ENCODE measurements at regions not wholly inside any gene's neighbourhood (a gene's known extent, or its start where the extent isn't known, plus 50 kb on each side); places are given as distances from the start of the nearest gene placed in this dataset.

DNA sequence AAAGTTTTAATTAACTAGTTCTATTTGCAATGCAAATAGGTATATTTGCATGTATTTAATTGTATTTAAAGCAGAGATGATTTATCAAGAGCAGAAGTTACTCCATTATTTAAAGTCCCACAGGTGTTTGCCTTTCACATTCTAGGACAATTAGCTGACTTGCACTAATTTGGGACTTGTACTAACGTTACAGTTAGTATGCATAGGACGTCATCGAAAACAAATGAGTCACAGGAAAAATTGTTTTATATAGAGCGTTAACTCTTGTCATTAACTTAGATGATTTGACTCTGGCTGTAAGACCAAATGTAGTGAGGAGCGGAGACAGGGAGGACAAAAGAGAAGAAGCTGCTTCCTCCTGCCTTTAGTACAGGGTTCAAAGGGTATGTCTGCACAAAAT is 126.1 kb upstream of the IFNE start:
- intact Hi-C loops (cut with DNase I), result no loop called here
- WGBS (ENCODE audit: insufficient coverage, low coverage, low lambda C conversion rate, missing lambda C conversion rate), result 63% methylated on average over 5 of the region's 5 CpGs
- Histone ChIP-seq H3K27me3 (no peaks in the 10 kb centered on the region), H3K4me3 (no peak overlapping the region), H3K36me3 (no peaks in the 10 kb centered on the region), H3K4me1 (no peaks in the 10 kb centered on the region), H3K27ac (no peak overlapping the region), H3K9me3 (no peaks in the 10 kb centered on the region)
- TF ChIP-seq, protein P1, sequence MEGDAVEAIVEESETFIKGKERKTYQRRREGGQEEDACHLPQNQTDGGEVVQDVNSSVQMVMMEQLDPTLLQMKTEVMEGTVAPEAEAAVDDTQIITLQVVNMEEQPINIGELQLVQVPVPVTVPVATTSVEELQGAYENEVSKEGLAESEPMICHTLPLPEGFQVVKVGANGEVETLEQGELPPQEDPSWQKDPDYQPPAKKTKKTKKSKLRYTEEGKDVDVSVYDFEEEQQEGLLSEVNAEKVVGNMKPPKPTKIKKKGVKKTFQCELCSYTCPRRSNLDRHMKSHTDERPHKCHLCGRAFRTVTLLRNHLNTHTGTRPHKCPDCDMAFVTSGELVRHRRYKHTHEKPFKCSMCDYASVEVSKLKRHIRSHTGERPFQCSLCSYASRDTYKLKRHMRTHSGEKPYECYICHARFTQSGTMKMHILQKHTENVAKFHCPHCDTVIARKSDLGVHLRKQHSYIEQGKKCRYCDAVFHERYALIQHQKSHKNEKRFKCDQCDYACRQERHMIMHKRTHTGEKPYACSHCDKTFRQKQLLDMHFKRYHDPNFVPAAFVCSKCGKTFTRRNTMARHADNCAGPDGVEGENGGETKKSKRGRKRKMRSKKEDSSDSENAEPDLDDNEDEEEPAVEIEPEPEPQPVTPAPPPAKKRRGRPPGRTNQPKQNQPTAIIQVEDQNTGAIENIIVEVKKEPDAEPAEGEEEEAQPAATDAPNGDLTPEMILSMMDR (IDR thresholded peaks at IDR 0.05), result no peak
- TF ChIP-seq POLR2A (IDR thresholded peaks at IDR 0.05), result no peak
- DNase-seq (no peak), ATAC-seq (no peak)

DNA sequence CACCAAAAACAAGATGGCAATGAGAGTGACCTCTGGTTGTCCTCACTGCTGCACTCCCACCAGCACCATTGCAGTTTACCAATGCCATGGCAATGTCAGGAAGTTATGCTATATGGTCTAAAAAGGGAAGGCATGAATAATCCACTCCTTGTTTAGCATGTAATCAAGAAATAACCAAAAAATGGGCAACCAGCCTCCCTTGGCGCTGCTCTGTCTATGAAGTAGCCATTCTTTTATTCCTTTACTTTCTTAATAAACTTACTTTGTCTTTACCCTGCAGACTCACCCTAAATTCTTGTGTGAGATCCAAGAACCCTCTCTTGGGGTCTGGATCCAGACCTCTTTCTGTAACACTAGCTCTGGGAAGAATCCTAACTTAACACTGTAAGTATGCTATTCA is 127.4 kb upstream of the IFNE start:
- TF ChIP-seq, protein P1 (IDR thresholded peaks at IDR 0.05), result no peak
- TF ChIP-seq POLR2A (IDR thresholded peaks at IDR 0.05), result no peak
- no peaks in the 10 kb centered on the region for H3K4me1 ChIP-seq
- WGBS (ENCODE audit: insufficient coverage, low coverage, low lambda C conversion rate, missing lambda C conversion rate), result 14% methylated on average over 1 of the region's 1 CpG
- H3K36me3 ChIP-seq, result no peaks in the 10 kb centered on the region
- ATAC-seq, result no peak
- H3K27me3 ChIP-seq, result no peaks in the 10 kb centered on the region
- no peak for DNase-seq
- no peaks in the 10 kb centered on the region for H3K9me3 ChIP-seq
- intact Hi-C loops (cut with DNase I), result no loop called here
- no peak overlapping the region for H3K27ac ChIP-seq
- no peak overlapping the region for H3K4me3 ChIP-seq

DNA sequence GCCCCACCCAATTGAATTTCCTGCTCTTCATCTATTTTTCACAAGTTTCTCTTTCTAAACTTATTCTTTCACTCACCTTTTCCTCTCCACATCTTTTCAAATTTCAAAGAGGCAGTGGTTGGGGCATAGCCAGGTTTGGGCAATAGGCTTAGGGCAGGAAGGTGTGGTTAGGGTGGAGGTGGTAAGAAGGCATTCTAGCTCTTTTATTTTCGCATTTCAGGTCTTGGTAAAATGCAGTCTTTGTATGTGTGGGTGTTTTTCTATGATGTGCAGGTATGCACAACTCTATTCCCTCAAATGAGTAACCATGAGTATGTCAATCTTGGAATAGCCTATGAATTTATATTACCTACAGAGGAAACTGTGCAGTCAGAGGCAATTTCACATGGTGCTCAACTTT is 129.8 kb upstream of the IFNE start:
- DNase-seq (no peak), ATAC-seq (no peak)
- no peaks in the 10 kb centered on the region for H3K36me3 ChIP-seq
- no peak overlapping the region for H3K4me3 ChIP-seq
- H3K4me1 ChIP-seq, result no peaks in the 10 kb centered on the region
- intact Hi-C loops (cut with DNase I), result no loop called here
- TF ChIP-seq, protein P1 (IDR thresholded peaks at IDR 0.05), result no peak
- no peak for TF ChIP-seq POLR2A (IDR thresholded peaks at IDR 0.05)
- H3K9me3 ChIP-seq, result no peaks in the 10 kb centered on the region
- WGBS (ENCODE audit: insufficient coverage, low coverage, low lambda C conversion rate, missing lambda C conversion rate), result 17% methylated on average over 1 of the region's 1 CpG
- no peak overlapping the region for H3K27ac ChIP-seq
- no peaks in the 10 kb centered on the region for H3K27me3 ChIP-seq

DNA sequence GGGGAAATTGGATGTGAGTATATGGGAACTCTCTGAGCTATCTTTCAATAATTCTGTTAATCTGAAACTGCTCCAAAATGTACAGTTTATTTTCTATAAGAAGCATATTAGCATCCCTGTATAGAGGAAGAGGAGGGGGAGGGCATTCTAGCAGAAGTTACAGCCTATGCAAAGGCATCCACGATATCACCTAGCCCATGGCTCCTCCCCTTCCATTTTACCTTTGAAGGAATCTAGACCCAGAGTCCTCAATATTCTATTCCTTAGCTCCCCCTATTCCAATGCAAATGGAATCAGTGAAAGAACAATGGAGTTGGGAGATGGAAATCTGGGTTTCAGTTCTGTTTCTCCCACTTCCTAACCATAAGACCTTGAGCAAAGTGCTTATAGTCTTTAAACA is 132.9 kb upstream of the IFNE start:
- Histone ChIP-seq H3K9me3 (no peaks in the 10 kb centered on the region), H3K4me3 (no peak overlapping the region), H3K27ac (no peak overlapping the region), H3K36me3 (no peaks in the 10 kb centered on the region), H3K4me1 (no peaks in the 10 kb centered on the region), H3K27me3 (no peaks in the 10 kb centered on the region)
- intact Hi-C loops (cut with DNase I), result no loop called here
- TF ChIP-seq, protein P1 (IDR thresholded peaks at IDR 0.05), result no peak
- no peak for TF ChIP-seq POLR2A (IDR thresholded peaks at IDR 0.05)
- no peak for DNase-seq
- ATAC-seq, result no peak
- 15% methylated on average over 1 of the region's 1 CpG for WGBS (ENCODE audit: insufficient coverage, low coverage, low lambda C conversion rate, missing lambda C conversion rate)

DNA sequence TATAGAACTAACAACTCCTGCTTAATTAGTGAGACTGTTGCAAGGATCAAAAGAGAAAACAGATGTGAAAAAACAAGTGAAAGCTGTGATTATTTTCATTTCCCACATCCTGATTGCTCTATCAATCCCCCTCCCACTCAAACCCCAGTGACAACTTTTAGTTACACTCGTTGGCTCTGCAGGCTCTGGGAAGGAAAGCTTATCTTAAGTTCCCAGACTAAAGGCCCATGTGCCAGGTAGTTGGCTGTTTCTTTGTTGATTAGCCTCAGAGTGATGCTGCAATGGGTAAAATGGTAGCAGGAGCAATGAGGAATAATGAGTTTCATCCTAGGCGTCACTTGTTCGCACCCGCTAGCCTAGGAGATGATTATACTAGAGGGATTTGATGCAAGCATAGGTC is 133.3 kb upstream of the IFNE start:
- H3K4me3 ChIP-seq, result no peak overlapping the region
- H3K36me3 ChIP-seq, result no peaks in the 10 kb centered on the region
- no peak for TF ChIP-seq POLR2A (IDR thresholded peaks at IDR 0.05)
- TF ChIP-seq, protein P1 (IDR thresholded peaks at IDR 0.05), result no peak
- ATAC-seq (no peak), DNase-seq (no peak)
- no peaks in the 10 kb centered on the region for H3K4me1 ChIP-seq
- intact Hi-C loops (cut with DNase I), result no loop called here
- no peaks in the 10 kb centered on the region for H3K9me3 ChIP-seq
- 56% methylated on average over 4 of the region's 4 CpGs for WGBS (ENCODE audit: insufficient coverage, low coverage, low lambda C conversion rate, missing lambda C conversion rate)
- H3K27me3 ChIP-seq, result no peaks in the 10 kb centered on the region
- no peak overlapping the region for H3K27ac ChIP-seq
